GM23338 (cell line): ENCODE measurements at regions not wholly inside any gene's neighbourhood (a gene's known extent, or its start where the extent isn't known, plus 50 kb on each side); places are given as distances from the start of the nearest gene placed in this dataset.

ENCODE experiments used
- CTCF ChIP-seq, 2 experiments: fragments of 200-600 bp in 1 of 2; sonication (generic) in 1 of 2; conservative IDR thresholded peaks; 2 replicates each; pipeline versions ENCODE4 v1.5.1 to v1.6.1; 2016 to 2017; ENCODE audit warnings: antibody characterized with exemption in 2 of 2, low read depth in 2 of 2, mild to moderate bottlenecking in 2 of 2, moderate library complexity in 1 of 2
- EZH2 ChIP-seq: fragments of 200-600 bp; sonication (generic); IDR thresholded peaks from one replicate; pipeline ENCODE4 v1.8.0; 2017; ENCODE audit warnings: antibody characterized with exemption, mild to moderate bottlenecking, low read depth; ENCODE audit not compliant: unreplicated experiment
- JUNB ChIP-seq: IDR thresholded peaks from one replicate; pipeline ENCODE4 v1.6.1; 2016; ENCODE audit warnings: antibody characterized with exemption; ENCODE audit not compliant: unreplicated experiment

DNA sequence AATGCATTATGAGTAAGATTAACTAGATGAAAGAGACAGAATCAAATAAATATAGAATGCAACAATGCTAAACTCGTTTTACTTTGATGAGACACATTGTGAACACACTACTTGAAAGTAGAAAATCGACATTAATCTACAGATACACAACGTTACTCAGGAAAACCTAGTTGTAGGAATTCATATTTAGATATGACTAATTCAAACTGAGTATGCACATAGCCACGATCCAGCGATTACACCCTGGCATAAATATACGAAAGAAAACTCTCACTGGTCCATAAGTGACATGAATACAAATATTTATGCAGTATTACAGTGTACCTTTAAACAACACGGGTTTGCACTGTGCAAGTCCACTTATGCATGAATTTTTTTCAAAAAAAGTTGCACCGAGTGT is 485.6 kb downstream of the TMX3 start:
- TF ChIP-seq CTCF (conservative IDR thresholded peaks at IDR 0.05; ENCODE audit: low read depth in 2 of 2) = no peak
- TF ChIP-seq EZH2 = no peak
- TF ChIP-seq JUNB = no peak
